ENCODE measurements at regions not wholly inside any gene's neighbourhood (a gene's known extent, or its start where the extent isn't known, plus 50 kb on each side); places are given as distances from the start of the nearest gene placed in this dataset.

- no peak for DNase-seq (ENCODE audit: low spot score)
Measured at GRCh38 chr1:216919060-216919970, 196.1 kb upstream of the ESRRG start.

GRCh38 chr1:216916890-216917438, 193.7 kb upstream of the ESRRG start:
- no peak for DNase-seq (ENCODE audit: low spot score)

- no peak for DNase-seq (ENCODE audit: low spot score)
Measured at GRCh38 chr1:216914974-216915373, 191.7 kb upstream of the ESRRG start.

- DNase-seq (ENCODE audit: low spot score), result no peak
Measured at GRCh38 chr1:216913976-216914375, 190.7 kb upstream of the ESRRG start.

- no peak for DNase-seq (ENCODE audit: low spot score)
Measured at GRCh38 chr1:216910081-216910840, 187.0 kb upstream of the ESRRG start.

- DNase-seq (ENCODE audit: low spot score), result no peak
Measured at GRCh38 chr1:216908126-216908525, 184.9 kb upstream of the ESRRG start.

- DNase-seq (ENCODE audit: low spot score), result no peak
Measured at GRCh38 chr1:216907100-216907499, 183.9 kb upstream of the ESRRG start.

- DNase-seq (ENCODE audit: low spot score), result no peak
Measured at GRCh38 chr1:216905781-216906180, 182.6 kb upstream of the ESRRG start.

- no peak for DNase-seq (ENCODE audit: low spot score)
Measured at GRCh38 chr1:216905137-216905536, 181.9 kb upstream of the ESRRG start.

- DNase-seq (ENCODE audit: low spot score), result no peak
Measured at GRCh38 chr1:216904471-216904870, 181.2 kb upstream of the ESRRG start.

GRCh38 chr1:216903382-216903740, 180.1 kb upstream of the ESRRG start:
- DNase-seq (ENCODE audit: low spot score), result no peak

- no peak for DNase-seq (ENCODE audit: low spot score)
Measured at GRCh38 chr1:216902669-216903381, 179.6 kb upstream of the ESRRG start.

- DNase-seq (ENCODE audit: low spot score), result no peak
Measured at GRCh38 chr1:216900116-216900620, 176.9 kb upstream of the ESRRG start.

GRCh38 chr1:216898801-216899200, 175.6 kb upstream of the ESRRG start:
- no peak for DNase-seq (ENCODE audit: low spot score)

GRCh38 chr1:216896146-216896545, 172.9 kb upstream of the ESRRG start:
- no peak for DNase-seq (ENCODE audit: low spot score)

- DNase-seq (ENCODE audit: low spot score), result no peak
Measured at GRCh38 chr1:216894494-216894893, 171.3 kb upstream of the ESRRG start.

GRCh38 chr1:216892581-216893160, 169.4 kb upstream of the ESRRG start:
- DNase-seq (ENCODE audit: low spot score), result no peak

GRCh38 chr1:216890871-216891270, 167.6 kb upstream of the ESRRG start:
- no peak for DNase-seq (ENCODE audit: low spot score)

GRCh38 chr1:216888731-216889130, 165.5 kb upstream of the ESRRG start:
- DNase-seq (ENCODE audit: low spot score), result no peak

- no peak for DNase-seq (ENCODE audit: low spot score)
Measured at GRCh38 chr1:216887032-216887431, 163.8 kb upstream of the ESRRG start.

- DNase-seq (ENCODE audit: low spot score), result no peak
Measured at GRCh38 chr1:216884614-216885229, 161.5 kb upstream of the ESRRG start.
